ENCODE measurements at regions not wholly inside any gene's neighbourhood (a gene's known extent, or its start where the extent isn't known, plus 50 kb on each side); places are given as distances from the start of the nearest gene placed in this dataset.

DNA sequence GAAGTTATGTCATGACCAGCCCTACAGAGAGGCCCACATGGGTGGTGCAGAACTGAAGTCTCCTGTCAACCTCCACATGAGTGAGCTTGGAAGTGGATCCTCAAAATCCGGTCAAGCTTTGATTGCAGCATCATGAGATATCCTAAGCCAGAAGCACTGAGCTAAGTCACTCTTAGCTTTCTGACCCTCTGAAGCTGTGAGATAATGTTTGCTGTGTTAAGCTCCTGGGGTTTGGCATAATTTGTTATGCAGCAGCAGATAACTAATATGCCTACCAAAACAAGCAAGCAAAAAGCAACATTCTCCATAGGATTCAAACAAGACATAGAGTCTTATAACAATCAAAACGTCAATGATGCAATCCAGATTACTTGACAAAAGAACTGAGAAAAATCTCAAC lies 87.6 kb upstream of the GRIN2B start:
- TF ChIP-seq EP300 (IDR thresholded peaks at IDR 0.05) (no peak), POLR2A (IDR thresholded peaks at IDR 0.05; ENCODE audit: low read depth) (no peak)
- TF ChIP-seq, protein P1, sequence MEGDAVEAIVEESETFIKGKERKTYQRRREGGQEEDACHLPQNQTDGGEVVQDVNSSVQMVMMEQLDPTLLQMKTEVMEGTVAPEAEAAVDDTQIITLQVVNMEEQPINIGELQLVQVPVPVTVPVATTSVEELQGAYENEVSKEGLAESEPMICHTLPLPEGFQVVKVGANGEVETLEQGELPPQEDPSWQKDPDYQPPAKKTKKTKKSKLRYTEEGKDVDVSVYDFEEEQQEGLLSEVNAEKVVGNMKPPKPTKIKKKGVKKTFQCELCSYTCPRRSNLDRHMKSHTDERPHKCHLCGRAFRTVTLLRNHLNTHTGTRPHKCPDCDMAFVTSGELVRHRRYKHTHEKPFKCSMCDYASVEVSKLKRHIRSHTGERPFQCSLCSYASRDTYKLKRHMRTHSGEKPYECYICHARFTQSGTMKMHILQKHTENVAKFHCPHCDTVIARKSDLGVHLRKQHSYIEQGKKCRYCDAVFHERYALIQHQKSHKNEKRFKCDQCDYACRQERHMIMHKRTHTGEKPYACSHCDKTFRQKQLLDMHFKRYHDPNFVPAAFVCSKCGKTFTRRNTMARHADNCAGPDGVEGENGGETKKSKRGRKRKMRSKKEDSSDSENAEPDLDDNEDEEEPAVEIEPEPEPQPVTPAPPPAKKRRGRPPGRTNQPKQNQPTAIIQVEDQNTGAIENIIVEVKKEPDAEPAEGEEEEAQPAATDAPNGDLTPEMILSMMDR (IDR thresholded peaks at IDR 0.05), result no peak

Measured in esophagus muscularis mucosa (tissue), 4 donors.